SK-N-MC (cell line): ENCODE measurements at regions not wholly inside any gene's neighbourhood (a gene's known extent, or its start where the extent isn't known, plus 50 kb on each side); places are given as distances from the start of the nearest gene placed in this dataset.

Experiments
- DNase-seq: peaks from one replicate; pipeline ENCODE4 v3.0.0-alpha.2; 2011; ENCODE audit warnings: low read depth, low spot score
- H3K27ac ChIP-seq: fragments of 200-600 bp; sonication (generic); 2 replicates; pipeline ENCODE4 v1.5.1; 2016; ENCODE audit warnings: mixed run types
- H3K36me3 ChIP-seq: fragments of 200-600 bp; sonication (generic); 2 replicates; pipeline ENCODE4 v1.6.1; 2017; ENCODE audit warnings: antibody characterized with exemption, low read length, mixed read lengths; ENCODE audit not compliant: insufficient read depth
- H3K4me3 ChIP-seq: fragments of 200-600 bp; sonication (generic); 2 replicates; pipeline ENCODE4 v1.5.1; 2016
- H3K9ac ChIP-seq: fragments of 200-600 bp; sonication (generic); 2 replicates; pipeline ENCODE4 v1.8.0; 2017; ENCODE audit warnings: mixed run types, mixed read lengths; ENCODE audit not compliant: insufficient read length
- H3K9me3 ChIP-seq: fragments of 200-600 bp; sonication (generic); 2 replicates; pipeline ENCODE4 v1.6.1; 2017; ENCODE audit warnings: low read depth, mild to moderate bottlenecking, antibody characterized with exemption, low read length, moderate library complexity, mixed read lengths
- EZH2 ChIP-seq: fragments of 200-600 bp; sonication (generic); IDR thresholded peaks from one replicate; pipeline ENCODE4 v1.6.1; 2017; ENCODE audit warnings: antibody characterized with exemption
- FOXP2 ChIP-seq: optimal IDR thresholded peaks from 2 replicates; pipeline ENCODE3; 2011; ENCODE audit warnings: mild to moderate bottlenecking, moderate library complexity; ENCODE audit not compliant: insufficient read depth; ENCODE audit errors: extremely low read length, control extremely low read depth
- POLR2AphosphoS5 ChIP-seq: IDR thresholded peaks from 2 replicates; pipeline ENCODE4 v1.6.1; 2012; ENCODE audit warnings: mild to moderate bottlenecking, low read depth, low read length, borderline replicate concordance

GRCh38 chr5:39675676-39676075, 250.9 kb upstream of the DAB2 start:
- Histone ChIP-seq H3K9me3 (no peaks in the 10 kb centered on the region), H3K4me3 (no peak overlapping the region), H3K27ac (no peak overlapping the region), H3K9ac (no peak overlapping the region), H3K36me3 (no peaks in the 10 kb centered on the region)
- no peak for DNase-seq
- no peak for TF ChIP-seq FOXP2
- TF ChIP-seq POLR2AphosphoS5, result no peak
- TF ChIP-seq EZH2, result no peak

- no peak overlapping the region for H3K4me3 ChIP-seq
- TF ChIP-seq POLR2AphosphoS5, result no peak
- TF ChIP-seq FOXP2, result no peak
- no peak for TF ChIP-seq EZH2
- DNase-seq, result no peak
- no peak overlapping the region for H3K27ac ChIP-seq
- H3K36me3 ChIP-seq, result no peaks in the 10 kb centered on the region
- no peaks in the 10 kb centered on the region for H3K9me3 ChIP-seq
- no peak overlapping the region for H3K9ac ChIP-seq
Measured at GRCh38 chr5:39674209-39675082, 249.7 kb upstream of the DAB2 start.

GRCh38 chr5:39671561-39671961, 246.8 kb upstream of the DAB2 start:
- no peak overlapping the region for H3K27ac ChIP-seq
- no peak for DNase-seq
- H3K36me3 ChIP-seq, result no peaks in the 10 kb centered on the region
- TF ChIP-seq POLR2AphosphoS5 (no peak), FOXP2 (no peak), EZH2 (no peak)
- H3K9me3 ChIP-seq, result no peaks in the 10 kb centered on the region
- H3K4me3 ChIP-seq, result no peak overlapping the region
- no peak overlapping the region for H3K9ac ChIP-seq

- DNase-seq, result no peak
- H3K27ac ChIP-seq, result no peak overlapping the region
- H3K9ac ChIP-seq, result no peak overlapping the region
- TF ChIP-seq POLR2AphosphoS5, result no peak
- TF ChIP-seq EZH2, result no peak
- TF ChIP-seq FOXP2, result no peak
- no peaks in the 10 kb centered on the region for H3K9me3 ChIP-seq
- no peak overlapping the region for H3K4me3 ChIP-seq
- H3K36me3 ChIP-seq, result no peaks in the 10 kb centered on the region
Measured at GRCh38 chr5:39670955-39671354, 246.2 kb upstream of the DAB2 start.

GRCh38 chr5:39670391-39670790, 245.6 kb upstream of the DAB2 start:
- Histone ChIP-seq H3K9me3 (no peaks in the 10 kb centered on the region), H3K27ac (no peak overlapping the region), H3K36me3 (no peaks in the 10 kb centered on the region), H3K9ac (no peak overlapping the region), H3K4me3 (no peak overlapping the region)
- no peak for DNase-seq
- TF ChIP-seq POLR2AphosphoS5 (no peak), EZH2 (no peak), FOXP2 (no peak)

- no peaks in the 10 kb centered on the region for H3K9me3 ChIP-seq
- H3K27ac ChIP-seq, result no peak overlapping the region
- H3K36me3 ChIP-seq, result no peaks in the 10 kb centered on the region
- TF ChIP-seq POLR2AphosphoS5, result no peak
- no peak for TF ChIP-seq FOXP2
- TF ChIP-seq EZH2, result no peak
- DNase-seq, result no peak
- no peak overlapping the region for H3K9ac ChIP-seq
- H3K4me3 ChIP-seq, result no peak overlapping the region
Measured at GRCh38 chr5:39668980-39669379, 244.2 kb upstream of the DAB2 start.

- Histone ChIP-seq H3K9me3 (no peaks in the 10 kb centered on the region), H3K4me3 (no peak overlapping the region), H3K27ac (no peak overlapping the region), H3K9ac (no peak overlapping the region), H3K36me3 (no peaks in the 10 kb centered on the region)
- DNase-seq, result no peak
- TF ChIP-seq POLR2AphosphoS5 (no peak), FOXP2 (no peak), EZH2 (no peak)
Measured at GRCh38 chr5:39665328-39665727, 240.5 kb upstream of the DAB2 start.

- Histone ChIP-seq H3K4me3 (no peak overlapping the region), H3K27ac (no peak overlapping the region), H3K9ac (no peak overlapping the region), H3K36me3 (no peaks in the 10 kb centered on the region), H3K9me3 (no peaks in the 10 kb centered on the region)
- TF ChIP-seq EZH2, result no peak
- TF ChIP-seq FOXP2, result no peak
- TF ChIP-seq POLR2AphosphoS5, result no peak
- DNase-seq, result no peak
Measured at GRCh38 chr5:39662945-39663344, 238.2 kb upstream of the DAB2 start.
